Medulla oblongata (tissue), 1 donor: ENCODE measurements at regions not wholly inside any gene's neighbourhood (a gene's known extent, or its start where the extent isn't known, plus 50 kb on each side); places are given as distances from the start of the nearest gene placed in this dataset.
"Not testable (repeated sequence)": the region's sequence is repeated elsewhere in the genome, so short reads cannot be mapped to it uniquely, and the experiment has no call there.

Experiments used
- DNase-seq: peaks from one replicate; pipeline ENCODE4 v3.0.0-alpha.2; 2015; ENCODE audit errors: extremely low spot score

GRCh38 chr1:34369701-34370455 is 193.2 kb downstream of the C1orf94 start:
- no peak for DNase-seq

- no peak for DNase-seq
These were observed 194.0 kb downstream of the C1orf94 start for GRCh38 chr1:34370748-34371147.

GRCh38 chr1:34371179-34371578 is 194.5 kb downstream of the C1orf94 start:
- not testable (repeated sequence) for DNase-seq

GRCh38 chr1:34371829-34372532 is 195.3 kb downstream of the C1orf94 start:
- no peak for DNase-seq

- no peak for DNase-seq
These were observed 196.2 kb downstream of the C1orf94 start for GRCh38 chr1:34372891-34373290.

- no peak for DNase-seq
These were observed 197.2 kb downstream of the C1orf94 start for GRCh38 chr1:34373912-34374311.

- no peak for DNase-seq
These were observed 199.8 kb downstream of the C1orf94 start for GRCh38 chr1:34376531-34376930.

- DNase-seq, result no peak
These were observed 202.5 kb downstream of the C1orf94 start for GRCh38 chr1:34378968-34379856.

GRCh38 chr1:34379911-34380310 is 203.2 kb downstream of the C1orf94 start:
- no peak for DNase-seq

GRCh38 chr1:34380526-34381124 is 203.9 kb downstream of the C1orf94 start:
- no peak for DNase-seq

- DNase-seq, result no peak
These were observed 213.3 kb downstream of the C1orf94 start for GRCh38 chr1:34389974-34390373.

GRCh38 chr1:34396042-34396441 is 219.3 kb downstream of the C1orf94 start:
- DNase-seq, result no peak

- DNase-seq, result no peak
These were observed 221.7 kb downstream of the C1orf94 start for GRCh38 chr1:34398241-34398915.

- no peak for DNase-seq
These were observed 222.2 kb downstream of the C1orf94 start for GRCh38 chr1:34398916-34399275.

- no peak for DNase-seq
These were observed 224.0 kb downstream of the C1orf94 start for GRCh38 chr1:34400675-34401074.

- DNase-seq, result no peak
These were observed 226.4 kb downstream of the C1orf94 start for GRCh38 chr1:34403156-34403555.

- DNase-seq, result no peak
These were observed 228.1 kb downstream of the C1orf94 start for GRCh38 chr1:34404804-34405203.

GRCh38 chr1:34405266-34405959 is 228.7 kb downstream of the C1orf94 start:
- DNase-seq, result no peak

- DNase-seq, result no peak
These were observed 229.7 kb downstream of the C1orf94 start for GRCh38 chr1:34406377-34406776.

- no peak for DNase-seq
These were observed 230.3 kb downstream of the C1orf94 start for GRCh38 chr1:34406833-34407539.
